ENCODE measurements at regions not wholly inside any gene's neighbourhood (a gene's known extent, or its start where the extent isn't known, plus 50 kb on each side); places are given as distances from the start of the nearest gene placed in this dataset.

DNA sequence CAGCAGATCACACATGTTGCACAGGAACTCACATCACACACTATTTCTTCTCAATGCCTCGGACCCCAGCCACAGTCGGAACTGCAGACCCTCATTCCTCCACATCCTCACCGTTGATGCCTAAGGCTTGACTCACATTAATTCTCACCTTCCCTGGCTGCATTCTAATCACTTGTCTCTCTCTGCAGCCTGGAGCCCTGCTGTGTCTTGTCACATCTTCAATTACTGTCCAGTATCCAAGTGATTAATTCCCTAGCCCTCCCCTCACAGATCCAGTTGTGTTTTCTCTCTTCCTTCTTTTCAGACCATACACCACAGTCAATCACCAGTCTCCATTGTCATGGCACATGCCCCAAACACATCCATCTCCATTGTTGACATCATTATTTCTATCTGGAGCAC is 592.4 kb upstream of the IGFBP3 start:
- H4K20me1 ChIP-seq (ENCODE audit: insufficient read depth, low read length): no peaks in the 10 kb centered on the region

DNA sequence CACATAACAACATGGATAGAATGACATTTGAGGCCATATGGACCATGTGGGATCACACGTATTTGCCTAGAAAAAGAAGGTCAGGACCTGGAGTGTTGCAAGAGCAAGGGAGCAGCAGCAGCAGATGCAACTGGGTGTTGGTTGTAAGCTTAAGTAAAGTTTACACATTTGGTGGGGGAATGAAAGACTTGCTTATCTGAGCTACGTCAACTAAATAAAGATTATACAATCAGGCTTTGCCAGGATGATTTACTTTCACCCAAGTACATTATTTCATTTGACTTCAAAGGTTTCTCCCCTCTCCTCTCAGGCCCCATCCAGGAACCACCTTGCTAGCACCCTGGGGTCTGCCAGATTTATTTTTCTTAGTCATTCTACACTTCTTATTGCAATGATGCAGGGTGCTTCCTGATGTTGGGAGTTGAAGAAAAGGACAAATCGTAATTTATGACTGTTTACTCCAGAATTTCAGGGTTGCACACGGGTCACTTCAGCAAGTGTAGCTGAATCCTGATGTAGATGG is 591.9 kb upstream of the IGFBP3 start:
- Histone ChIP-seq H4K20me1 (ENCODE audit: insufficient read depth, low read length) (no peaks in the 10 kb centered on the region), H3K36me3 (ENCODE audit: insufficient read depth, low read length) (no peaks in the 10 kb centered on the region), H3K4me2 (ENCODE audit: low read length) (no peak overlapping the region), H3K4me3 (ENCODE audit: insufficient read depth, low read depth, low read length) (no peak overlapping the region), H2AFZ (ENCODE audit: low read depth, low read length) (no peak overlapping the region), H3K27ac (ENCODE audit: low read depth, low read length) (no peak overlapping the region), H3K27me3 (ENCODE audit: insufficient read depth, low read length) (no peaks in the 10 kb centered on the region), H3K79me2 (ENCODE audit: insufficient read depth, low read length) (no peaks in the 10 kb centered on the region), H3K9me3 (ENCODE audit: insufficient read depth, low read depth, low read length) (no peaks in the 10 kb centered on the region), H3K4me1 (ENCODE audit: insufficient read depth, low read length) (no peaks in the 10 kb centered on the region), H3K9ac (ENCODE audit: low read length) (no peak overlapping the region)
- H3K4me3 Mint-ChIP-seq (ENCODE audit: unreplicated experiment): no peak overlapping the region
- no peak overlapping the region for H3K27ac Mint-ChIP-seq (ENCODE audit: unreplicated experiment)
- FAIRE-seq: no peak
- H3K27me3 Mint-ChIP-seq (ENCODE audit: low read depth, unreplicated experiment): peaks cover 4% of the 10 kb centered on the region
- TF ChIP-seq, protein P1, sequence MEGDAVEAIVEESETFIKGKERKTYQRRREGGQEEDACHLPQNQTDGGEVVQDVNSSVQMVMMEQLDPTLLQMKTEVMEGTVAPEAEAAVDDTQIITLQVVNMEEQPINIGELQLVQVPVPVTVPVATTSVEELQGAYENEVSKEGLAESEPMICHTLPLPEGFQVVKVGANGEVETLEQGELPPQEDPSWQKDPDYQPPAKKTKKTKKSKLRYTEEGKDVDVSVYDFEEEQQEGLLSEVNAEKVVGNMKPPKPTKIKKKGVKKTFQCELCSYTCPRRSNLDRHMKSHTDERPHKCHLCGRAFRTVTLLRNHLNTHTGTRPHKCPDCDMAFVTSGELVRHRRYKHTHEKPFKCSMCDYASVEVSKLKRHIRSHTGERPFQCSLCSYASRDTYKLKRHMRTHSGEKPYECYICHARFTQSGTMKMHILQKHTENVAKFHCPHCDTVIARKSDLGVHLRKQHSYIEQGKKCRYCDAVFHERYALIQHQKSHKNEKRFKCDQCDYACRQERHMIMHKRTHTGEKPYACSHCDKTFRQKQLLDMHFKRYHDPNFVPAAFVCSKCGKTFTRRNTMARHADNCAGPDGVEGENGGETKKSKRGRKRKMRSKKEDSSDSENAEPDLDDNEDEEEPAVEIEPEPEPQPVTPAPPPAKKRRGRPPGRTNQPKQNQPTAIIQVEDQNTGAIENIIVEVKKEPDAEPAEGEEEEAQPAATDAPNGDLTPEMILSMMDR (IDR thresholded peaks at IDR 0.05; ENCODE audit: insufficient read depth, low read depth, low read length): no peak
- TF ChIP-seq EZH2 (IDR thresholded peaks at IDR 0.05; ENCODE audit: insufficient read depth, low read length): no peak
- no peak for DNase-seq (ENCODE audit: low read depth)
- H3K36me3 Mint-ChIP-seq (ENCODE audit: low read depth, unreplicated experiment): peaks cover 2% of the 10 kb centered on the region
- H3K9me3 Mint-ChIP-seq (ENCODE audit: unreplicated experiment): peaks cover 5% of the 10 kb centered on the region
- H3K4me1 Mint-ChIP-seq (ENCODE audit: low read depth, unreplicated experiment): no peaks in the 10 kb centered on the region

More for the DNA sequence above, 592.4 kb upstream of the IGFBP3 start:
- Histone ChIP-seq H3K27me3 (ENCODE audit: insufficient read depth, low read length) (no peaks in the 10 kb centered on the region), H3K27ac (ENCODE audit: low read depth, low read length) (no peak overlapping the region), H2AFZ (ENCODE audit: low read depth, low read length) (no peak overlapping the region), H3K36me3 (ENCODE audit: insufficient read depth, low read length) (no peaks in the 10 kb centered on the region), H3K4me3 (ENCODE audit: insufficient read depth, low read depth, low read length) (no peak overlapping the region), H3K4me1 (ENCODE audit: insufficient read depth, low read length) (no peaks in the 10 kb centered on the region), H3K9me3 (ENCODE audit: insufficient read depth, low read depth, low read length) (no peaks in the 10 kb centered on the region), H3K9ac (ENCODE audit: low read length) (no peak overlapping the region), H3K4me2 (ENCODE audit: low read length) (no peak overlapping the region), H3K79me2 (ENCODE audit: insufficient read depth, low read length) (no peaks in the 10 kb centered on the region)
- Mint-ChIP-seq H3K27me3 (ENCODE audit: low read depth, unreplicated experiment) (peaks cover 4% of the 10 kb centered on the region), H3K4me3 (ENCODE audit: unreplicated experiment) (no peak overlapping the region), H3K4me1 (ENCODE audit: low read depth, unreplicated experiment) (no peaks in the 10 kb centered on the region), H3K27ac (ENCODE audit: unreplicated experiment) (no peak overlapping the region), H3K9me3 (ENCODE audit: unreplicated experiment) (peaks cover 5% of the 10 kb centered on the region), H3K36me3 (ENCODE audit: low read depth, unreplicated experiment) (peaks cover 2% of the 10 kb centered on the region)
- FAIRE-seq (no peak), DNase-seq (ENCODE audit: low read depth) (no peak)
- TF ChIP-seq, protein P1 (IDR thresholded peaks at IDR 0.05; ENCODE audit: insufficient read depth, low read depth, low read length): no peak
- TF ChIP-seq EZH2 (IDR thresholded peaks at IDR 0.05; ENCODE audit: insufficient read depth, low read length): no peak

DNA sequence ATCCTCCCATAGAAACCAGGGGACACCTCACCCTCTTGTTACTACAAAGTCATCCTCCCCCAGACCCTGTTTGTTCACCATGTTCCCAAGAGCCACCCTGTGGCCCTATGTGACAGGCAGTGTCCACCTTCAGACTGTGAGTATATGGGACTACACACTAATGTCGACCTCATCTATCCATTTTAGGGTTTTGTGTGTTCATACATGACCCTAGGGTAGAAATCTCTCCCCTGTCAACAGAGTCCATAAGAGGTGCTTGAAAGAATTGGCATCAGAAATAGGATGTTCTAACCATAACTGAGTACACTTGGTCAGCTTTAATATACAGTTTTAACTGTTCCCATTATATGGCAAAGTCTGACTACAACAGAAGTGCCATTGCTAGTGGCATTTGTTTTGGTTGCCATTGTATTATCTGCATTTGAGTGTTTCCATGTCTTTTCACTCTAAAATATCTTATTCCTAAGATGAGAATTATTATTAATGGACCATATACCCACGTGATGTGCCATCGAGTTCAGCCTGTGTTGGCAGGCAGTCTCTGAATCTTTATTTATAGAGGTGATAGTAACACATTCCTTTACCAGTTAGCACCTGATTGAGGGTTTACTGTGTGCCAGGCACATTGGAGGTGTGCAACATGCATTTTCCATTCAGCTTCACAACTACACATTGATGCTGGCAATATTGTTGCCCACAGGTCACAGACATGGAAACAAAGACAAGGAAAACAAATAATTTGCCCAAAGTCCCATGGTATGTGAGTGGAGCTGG is 590.6 kb upstream of the IGFBP3 start:
- no peak overlapping the region for H2AFZ ChIP-seq (ENCODE audit: low read depth, low read length)
- Mint-ChIP-seq H3K27ac (ENCODE audit: unreplicated experiment) (no peak overlapping the region), H3K4me1 (ENCODE audit: low read depth, unreplicated experiment) (no peaks in the 10 kb centered on the region), H3K9me3 (ENCODE audit: unreplicated experiment) (peaks cover 4% of the 10 kb centered on the region), H3K36me3 (ENCODE audit: low read depth, unreplicated experiment) (peaks cover 2% of the 10 kb centered on the region), H3K4me3 (ENCODE audit: unreplicated experiment) (no peak overlapping the region), H3K27me3 (ENCODE audit: low read depth, unreplicated experiment) (peaks cover 4% of the 10 kb centered on the region)
- no peak for DNase-seq (ENCODE audit: low read depth)
- H4K20me1 ChIP-seq (ENCODE audit: insufficient read depth, low read length): no peaks in the 10 kb centered on the region
- H3K9ac ChIP-seq (ENCODE audit: low read length): no peak overlapping the region
- H3K9me3 ChIP-seq (ENCODE audit: insufficient read depth, low read depth, low read length): no peaks in the 10 kb centered on the region
- no peaks in the 10 kb centered on the region for H3K79me2 ChIP-seq (ENCODE audit: insufficient read depth, low read length)
- no peak overlapping the region for H3K27ac ChIP-seq (ENCODE audit: low read depth, low read length)
- no peaks in the 10 kb centered on the region for H3K36me3 ChIP-seq (ENCODE audit: insufficient read depth, low read length)
- TF ChIP-seq, protein P1 (IDR thresholded peaks at IDR 0.05; ENCODE audit: insufficient read depth, low read depth, low read length): no peak
- TF ChIP-seq EZH2 (IDR thresholded peaks at IDR 0.05; ENCODE audit: insufficient read depth, low read length): no peak
- H3K27me3 ChIP-seq (ENCODE audit: insufficient read depth, low read length): no peaks in the 10 kb centered on the region
- FAIRE-seq: no peak
- no peak overlapping the region for H3K4me3 ChIP-seq (ENCODE audit: insufficient read depth, low read depth, low read length)
- no peaks in the 10 kb centered on the region for H3K4me1 ChIP-seq (ENCODE audit: insufficient read depth, low read length)
- H3K4me2 ChIP-seq (ENCODE audit: low read length): no peak overlapping the region
